SK-N-DZ (cell line): ENCODE measurements at regions not wholly inside any gene's neighbourhood (a gene's known extent, or its start where the extent isn't known, plus 50 kb on each side); places are given as distances from the start of the nearest gene placed in this dataset.
"Not testable (repeated sequence)": the region's sequence is repeated elsewhere in the genome, so short reads cannot be mapped to it uniquely, and the experiment has no call there.

ENCODE experiments used
- DNase-seq: peaks from one replicate; pipeline ENCODE4 v3.0.0-alpha.2; 2015; ENCODE audit warnings: low spot score

DNA sequence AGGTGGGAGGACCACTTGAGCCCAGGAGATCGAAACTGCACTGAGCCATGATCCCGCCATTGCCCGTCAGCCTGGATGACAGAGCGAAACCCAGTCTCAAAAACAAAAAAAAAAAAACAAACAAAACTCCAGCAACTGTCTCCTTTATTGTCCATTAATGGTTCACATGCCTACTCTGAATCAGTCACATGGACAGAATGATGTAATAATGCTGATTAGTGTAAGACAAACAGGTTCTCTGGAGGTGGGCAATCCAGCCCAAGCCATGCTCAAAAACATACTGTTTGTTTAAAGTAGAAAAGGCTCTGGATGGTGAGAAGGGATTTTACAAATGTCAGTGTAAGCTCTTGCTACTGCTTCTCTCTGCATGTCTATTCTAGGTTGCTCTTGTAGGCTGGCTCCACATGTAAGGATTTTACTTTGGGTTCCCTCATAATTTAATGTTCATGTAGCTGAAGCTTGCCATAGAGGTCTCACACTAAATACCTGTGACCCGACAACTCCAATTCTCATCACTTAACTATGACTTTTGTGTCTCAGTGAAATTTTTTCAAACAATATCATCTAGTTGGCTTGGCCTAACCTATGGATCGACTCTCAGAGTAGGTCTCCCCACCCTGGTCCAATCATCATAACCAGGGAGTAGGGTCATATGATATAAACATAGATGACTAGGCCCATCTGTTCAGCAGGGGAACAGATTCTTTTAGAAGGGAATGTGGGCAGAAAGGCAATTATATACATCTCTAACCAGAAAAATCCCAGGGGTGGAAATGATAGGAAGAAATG is 83.9 kb upstream of the SLC39A10 start:
- DNase-seq, result no peak

DNA sequence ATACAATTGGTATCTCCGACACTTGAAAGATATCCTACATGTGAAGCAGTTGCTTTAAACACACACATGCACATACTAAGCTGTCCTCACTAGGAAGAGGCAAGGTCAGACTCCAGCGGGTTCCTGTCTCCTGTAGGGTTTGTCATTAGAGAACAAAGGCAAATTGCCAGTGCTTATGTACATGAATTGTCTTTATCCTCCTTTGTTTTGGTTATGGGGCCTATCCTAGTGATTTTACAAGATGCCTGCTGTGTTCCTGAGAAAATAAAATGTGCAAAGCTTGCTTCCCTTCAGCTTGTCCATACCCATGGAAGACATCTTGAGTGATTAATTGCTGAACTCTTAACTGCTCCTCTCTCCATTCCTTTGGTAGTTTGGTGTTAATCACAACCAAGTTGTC is 86.7 kb upstream of the SLC39A10 start:
- DNase-seq, result no peak

DNA sequence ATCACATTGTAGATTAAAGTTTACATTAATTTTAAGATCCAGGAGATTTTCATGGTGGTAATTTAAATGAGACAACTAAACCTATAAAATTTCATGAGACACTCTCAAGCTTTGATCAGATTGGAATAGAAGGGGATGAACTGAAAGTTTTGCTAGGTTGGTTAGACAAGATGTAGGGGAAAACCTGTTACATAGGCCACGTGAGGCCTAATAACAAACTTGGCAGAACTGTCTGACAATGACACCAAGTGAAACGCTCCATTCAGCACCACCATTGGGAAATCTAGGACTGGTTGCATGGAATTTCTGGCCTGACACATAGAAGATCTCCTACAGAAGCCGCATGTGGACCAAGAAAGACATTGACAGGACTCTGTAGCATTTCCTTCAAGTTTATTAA is 87.8 kb upstream of the SLC39A10 start:
- DNase-seq, result no peak

DNA sequence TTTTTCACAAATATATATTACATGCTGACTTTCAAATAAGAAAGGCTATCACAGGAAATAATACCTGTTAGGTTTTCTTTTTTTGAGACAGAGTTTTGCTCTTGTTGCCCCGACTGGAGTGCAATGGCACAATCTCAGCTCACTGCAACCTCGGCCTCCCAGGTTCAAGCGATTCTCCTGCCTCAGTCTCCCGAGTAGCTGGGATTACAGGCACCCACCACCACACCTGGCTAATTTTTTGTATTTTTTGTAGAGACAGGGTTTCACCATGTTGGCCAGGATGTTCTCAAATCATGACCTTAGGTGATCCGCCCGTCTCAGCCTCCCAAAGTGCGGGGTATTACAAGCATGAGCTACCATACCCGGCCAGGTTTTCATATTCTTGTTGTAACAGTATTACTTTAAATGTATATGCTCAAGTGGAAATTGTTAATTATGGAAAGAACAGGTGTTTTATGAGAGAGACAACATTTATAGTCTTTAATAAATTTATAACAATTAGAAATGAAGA is 92.3 kb upstream of the SLC39A10 start:
- not testable (repeated sequence) for DNase-seq

DNA sequence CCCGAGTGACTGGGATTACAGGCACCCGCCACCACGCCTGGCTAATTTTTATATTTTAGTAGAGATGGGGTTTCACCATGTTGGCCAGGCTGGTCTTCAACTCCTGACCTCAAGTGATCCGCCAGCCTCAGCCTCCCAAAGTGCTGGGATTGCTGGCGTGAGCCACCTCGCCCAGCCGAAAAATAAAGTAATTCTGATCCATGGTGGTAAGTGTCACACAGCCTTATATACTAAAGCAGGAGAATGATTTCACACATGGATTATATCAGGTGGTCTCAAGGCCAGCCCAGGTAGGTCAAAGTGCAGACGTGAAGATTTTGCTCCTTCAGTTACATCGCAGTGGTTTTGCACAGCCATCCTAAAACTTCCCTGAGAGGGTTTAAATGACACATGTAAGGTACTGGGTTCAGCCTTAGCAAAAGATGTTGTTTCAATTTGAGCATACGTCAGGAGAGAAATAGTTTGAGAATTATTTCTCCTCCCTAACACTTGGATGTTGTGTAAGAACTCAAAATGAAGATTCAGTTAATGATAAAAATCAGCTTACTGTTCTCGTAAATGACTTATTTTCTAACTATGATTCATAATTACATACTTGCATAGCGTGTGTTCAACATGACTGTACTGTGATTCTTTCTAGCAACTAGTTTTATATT is 93.0 kb upstream of the SLC39A10 start:
- DNase-seq, result no peak

DNA sequence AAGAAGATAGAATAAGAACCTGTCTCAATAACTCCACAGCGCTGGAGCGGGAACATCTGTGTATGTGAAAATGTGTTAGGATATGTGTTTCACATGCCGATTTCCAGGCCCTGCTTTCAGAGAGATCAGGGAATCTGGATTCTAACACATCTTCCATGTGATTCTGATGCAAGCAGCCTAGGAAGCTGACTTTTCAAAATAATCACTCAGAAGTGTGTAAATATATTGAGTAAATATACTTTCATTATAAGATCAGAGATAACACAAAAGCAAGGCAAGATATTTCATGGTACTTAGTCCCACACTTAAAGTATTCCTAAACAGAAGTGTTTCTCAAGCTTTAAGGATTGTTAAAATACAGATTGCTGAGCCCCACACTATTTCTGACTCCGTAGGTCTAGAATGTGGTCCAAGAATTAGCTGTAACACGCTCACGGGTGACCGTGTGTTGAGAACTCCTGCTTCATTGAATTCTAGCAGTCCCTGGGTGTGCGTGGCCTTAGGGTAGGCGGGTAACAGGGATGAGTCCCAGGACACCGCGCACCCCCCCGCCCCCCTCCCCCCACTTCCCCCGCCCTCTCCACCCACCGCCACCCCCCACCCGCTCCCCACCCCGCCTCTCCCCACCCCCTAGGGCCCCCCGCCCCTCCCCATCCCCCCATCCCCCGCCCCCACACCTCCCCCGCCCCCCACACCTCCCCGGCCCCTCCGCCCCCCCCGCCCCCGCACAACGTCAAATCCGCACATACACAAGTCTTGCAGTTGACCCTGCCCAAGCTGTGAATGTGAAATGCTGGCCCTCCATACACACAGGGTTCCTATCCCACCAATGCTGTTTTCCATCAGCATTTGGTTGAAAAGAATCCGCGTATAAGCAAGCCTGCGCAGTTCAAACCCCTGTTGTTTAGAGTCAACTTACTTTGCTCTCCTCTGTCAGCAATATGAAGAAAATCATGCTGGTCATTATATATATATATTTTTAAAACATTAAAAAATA is 94.2 kb upstream of the SLC39A10 start:
- DNase-seq, result no peak

DNA sequence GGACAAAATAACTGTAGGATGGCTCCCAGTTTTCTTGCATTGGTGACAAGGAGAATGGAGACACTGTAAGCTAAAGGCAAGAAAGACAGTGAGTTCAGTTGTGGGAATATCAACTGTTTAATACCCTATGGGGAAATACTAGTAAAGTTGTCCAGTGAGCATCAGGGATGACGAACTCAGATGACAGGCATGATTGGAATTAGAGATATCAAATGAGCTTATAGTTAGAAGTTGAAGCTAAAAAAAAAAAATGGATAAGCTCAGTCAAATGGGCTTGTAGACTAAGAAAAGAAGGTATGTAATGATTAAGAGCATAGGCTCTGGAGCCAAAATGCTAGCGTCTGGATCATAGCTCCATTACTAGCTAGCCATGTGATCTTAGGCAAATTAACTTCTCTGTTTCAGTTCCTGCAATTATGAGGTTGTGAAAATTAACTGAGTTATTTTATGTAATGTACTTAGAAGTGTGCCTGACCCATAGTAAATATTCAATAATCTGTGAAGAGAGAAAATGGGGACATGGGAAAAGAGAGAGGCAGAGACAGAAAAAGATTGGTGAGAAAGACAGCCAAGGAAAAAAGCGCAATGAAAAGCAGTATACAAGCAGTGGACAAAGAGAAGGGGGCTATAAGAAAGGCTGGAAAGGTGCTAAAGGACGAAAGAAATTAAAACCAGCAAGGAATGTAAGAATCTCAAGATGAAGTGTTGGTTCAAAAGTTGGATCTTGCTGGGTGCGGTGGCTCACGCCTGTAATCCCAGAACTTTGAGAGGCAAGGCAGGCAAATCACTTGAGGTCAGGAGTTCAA is 95.7 kb upstream of the SLC39A10 start:
- DNase-seq, result no peak

DNA sequence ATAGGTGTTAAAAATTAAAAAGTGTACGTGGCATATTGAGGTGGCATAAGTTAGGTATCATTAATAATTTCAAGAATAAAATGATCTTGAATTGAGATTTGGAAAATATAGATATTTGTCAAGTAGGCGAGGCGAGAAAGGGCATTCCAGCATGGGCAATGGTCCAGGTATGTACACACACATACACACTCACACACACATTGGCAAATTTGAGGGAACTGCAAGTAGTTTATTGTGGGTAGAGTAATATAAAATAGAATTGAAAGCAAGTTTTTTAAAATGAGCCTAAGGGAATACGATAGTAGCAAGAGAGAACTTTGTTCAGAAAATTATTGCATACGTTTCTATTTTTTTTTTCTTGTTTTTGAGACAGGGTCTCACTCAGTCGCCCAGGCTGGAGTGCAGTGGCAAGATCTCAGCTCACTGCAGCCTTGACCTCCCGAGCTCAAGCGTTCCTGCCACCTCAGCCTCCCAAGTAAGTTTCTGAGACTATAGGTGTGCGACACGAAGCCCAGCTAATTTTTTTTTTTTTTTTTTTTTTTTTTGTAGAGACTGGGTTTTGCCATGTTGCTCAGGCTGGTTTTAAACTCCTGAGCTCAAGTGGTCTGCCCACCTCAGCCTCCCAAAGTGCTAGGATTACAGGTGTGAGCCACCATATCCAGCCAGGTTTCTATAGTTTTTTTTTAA is 96.7 kb upstream of the SLC39A10 start:
- DNase-seq, result no peak

DNA sequence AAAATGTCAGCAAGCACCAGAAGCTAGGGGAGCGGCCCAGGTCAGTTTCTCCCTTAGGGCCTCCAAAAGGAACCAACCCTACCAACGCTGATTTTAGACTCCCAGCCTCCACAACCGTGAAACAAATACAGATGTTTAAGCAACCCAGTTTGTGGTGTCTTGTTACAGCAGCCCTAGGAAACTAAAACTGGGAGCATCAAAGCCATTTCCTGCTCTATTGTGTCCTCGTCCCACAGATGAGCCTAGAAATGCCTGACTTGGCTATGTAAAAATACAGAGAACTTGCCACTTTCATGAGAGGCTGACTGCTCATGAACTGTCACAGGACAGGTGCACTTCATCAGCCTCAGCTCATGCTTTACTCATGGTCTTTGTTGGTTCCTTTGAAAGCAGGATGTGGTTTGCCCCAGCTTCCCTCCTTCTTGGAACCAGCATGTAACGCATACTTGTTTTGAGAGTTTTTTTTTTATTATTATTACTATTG is 97.6 kb upstream of the SLC39A10 start:
- no peak for DNase-seq

DNA sequence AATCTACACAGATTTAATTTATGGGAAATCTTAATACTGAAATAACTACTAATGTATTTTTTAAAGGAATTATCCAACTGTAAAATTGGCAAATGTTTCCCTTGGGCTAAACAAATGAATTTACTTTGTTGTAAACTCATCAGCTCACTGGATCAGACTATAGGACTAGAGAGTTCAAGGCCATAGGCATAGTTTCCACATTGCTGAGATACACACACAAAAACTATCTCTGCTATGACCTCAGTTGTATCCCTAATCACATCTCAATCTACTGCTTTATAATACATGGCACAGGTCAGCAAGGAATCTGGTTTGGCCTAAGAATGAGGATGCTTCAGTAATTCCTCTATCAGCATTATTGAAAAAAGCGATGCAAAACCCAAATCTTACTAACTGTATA is 101.1 kb upstream of the SLC39A10 start:
- no peak for DNase-seq

DNA sequence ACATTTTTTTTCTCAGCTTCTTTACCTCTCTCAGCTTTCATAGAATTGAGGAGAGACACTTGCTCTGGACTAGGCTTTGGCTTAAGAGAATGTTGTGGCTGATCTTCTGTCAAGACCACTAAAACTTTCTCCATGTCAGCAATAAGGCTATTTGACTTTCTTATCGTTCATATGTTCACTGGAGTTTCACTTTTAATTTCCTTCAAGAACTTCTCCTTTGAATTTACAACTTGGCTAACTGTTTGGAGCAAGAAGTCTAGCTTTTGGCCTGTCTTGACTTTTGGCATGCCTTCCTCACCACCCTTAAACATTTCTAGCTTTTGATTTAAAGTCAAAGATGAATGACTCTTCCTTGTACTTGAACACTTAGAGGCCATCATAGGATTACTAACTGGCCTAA is 104.4 kb upstream of the SLC39A10 start:
- DNase-seq, result no peak

DNA sequence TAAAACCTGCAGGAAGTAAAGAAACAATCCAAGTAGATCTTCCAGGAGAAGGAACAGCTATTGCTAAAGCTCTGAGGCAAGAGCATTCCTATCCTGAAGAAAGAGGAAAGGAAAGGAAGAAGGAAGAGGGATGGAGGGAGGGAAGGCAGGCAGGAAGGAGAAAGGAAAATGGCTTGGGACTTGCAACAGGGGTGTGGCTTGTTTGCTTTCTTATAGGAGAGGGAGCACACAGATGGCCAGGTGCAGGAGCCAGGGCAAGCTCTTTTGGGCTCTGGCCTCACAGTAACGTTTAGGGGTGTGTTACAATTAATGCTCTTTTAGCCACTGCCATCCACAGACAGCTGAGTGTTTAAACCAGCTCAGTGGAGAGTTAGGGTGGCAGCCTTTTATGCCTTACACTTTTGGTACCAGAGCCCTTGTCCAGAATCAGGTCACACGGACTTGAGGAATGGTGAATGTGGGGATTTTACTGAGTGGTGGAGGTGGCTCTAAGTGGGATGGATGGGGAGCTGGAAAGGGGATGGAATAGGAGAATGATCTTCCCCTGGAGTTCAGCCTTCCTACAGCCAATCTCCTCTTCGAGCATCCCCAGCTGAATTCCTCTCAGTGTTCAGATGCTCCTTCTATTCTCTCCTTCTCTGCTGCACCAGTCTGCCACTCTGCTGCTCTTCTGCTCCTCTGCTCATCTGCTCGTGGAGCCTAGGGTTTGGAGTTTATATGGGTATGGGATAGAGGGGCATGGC is 108.7 kb upstream of the SLC39A10 start:
- no peak for DNase-seq

DNA sequence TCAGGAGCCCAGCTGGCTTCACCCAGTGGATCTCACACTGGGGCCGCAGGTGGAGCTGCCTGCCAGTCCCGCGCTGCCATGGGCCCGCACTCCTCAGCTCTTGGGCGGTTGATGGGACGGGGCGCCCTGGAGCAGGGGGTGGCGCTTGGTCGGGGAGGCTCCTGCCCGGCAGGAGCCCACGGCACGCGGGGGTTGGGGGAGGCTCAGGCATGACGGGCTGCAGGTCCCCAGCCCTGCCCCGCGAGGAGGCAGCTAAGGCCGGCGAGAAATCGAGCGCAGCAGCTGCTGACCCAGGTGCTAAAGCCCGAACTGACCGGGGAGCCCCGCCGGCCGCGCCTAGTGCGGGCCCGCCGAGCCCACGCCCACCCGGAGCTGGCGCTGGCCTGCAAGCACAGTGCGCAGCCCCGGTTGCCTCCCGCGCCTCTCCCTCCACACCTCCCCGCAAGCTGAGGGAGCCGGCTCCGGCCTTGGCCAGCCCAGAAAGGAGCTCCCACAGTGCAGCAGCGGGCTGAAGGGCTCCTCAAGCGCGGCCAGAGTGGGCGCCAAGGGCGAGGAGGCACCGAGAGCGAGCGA is 109.7 kb upstream of the SLC39A10 start:
- not testable (repeated sequence) for DNase-seq

DNA sequence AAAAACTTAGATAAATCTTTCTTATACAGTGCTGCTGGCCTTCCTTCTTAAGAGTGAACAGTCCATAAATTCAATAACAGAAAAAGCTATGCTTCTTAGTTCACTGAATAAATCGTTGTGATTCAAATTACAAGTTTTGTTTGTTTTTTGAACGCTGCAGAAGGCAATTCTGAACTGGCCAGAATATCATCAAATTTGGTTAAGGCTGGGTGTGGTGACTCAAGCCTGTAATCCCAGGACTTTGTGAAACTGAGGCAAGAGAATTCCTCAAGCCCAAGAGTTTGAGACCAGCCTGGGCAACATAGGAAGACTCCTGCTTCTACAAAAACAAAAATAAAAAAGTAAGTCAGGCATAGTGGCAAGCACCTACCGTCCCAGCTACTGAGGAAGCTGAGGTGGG is 111.2 kb upstream of the SLC39A10 start:
- DNase-seq, result no peak

DNA sequence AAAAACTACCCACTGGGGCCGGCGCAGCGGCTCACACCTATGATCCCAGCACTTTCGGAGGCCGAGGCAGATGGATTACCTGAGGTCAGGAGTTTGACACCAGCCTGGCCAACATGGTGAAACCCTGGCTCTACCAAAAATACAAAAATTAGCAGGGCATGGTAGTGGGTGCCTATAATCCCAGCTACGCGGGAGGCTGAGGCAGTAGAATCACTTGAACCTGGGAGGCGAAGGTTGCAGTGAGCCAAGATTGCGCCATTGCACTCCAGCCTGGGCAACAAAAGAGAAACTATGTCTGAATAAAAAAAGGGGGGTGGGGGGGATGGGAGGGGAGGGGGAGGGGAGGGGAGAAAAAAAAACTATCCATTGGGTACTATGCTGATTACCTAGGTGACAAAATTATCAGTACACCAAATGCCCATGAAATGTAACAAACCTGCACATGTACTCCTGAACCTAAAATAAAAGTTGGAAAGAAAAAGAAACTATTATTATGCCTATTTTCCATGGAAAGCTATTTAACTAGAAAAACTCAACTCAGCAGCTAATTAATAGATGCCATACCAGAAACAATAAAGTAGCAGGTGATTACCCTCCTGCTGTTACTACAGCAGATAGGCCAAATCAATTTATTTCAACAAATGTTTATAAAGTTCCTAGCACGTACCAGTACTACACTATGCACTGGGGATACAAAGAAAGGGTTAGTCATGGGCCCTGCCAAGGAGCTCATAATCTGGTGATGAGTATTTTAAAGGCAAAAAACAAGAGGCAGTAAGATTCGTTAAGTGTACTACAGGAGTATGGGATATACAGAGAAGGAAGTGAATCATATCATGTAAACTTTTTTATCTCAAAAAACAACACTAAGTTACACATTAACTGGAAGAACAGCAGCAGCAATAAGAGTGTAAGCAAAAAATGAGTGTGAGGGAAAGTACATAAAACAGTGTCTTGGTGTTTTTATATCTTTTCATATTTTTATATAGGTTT is 112.8 kb upstream of the SLC39A10 start:
- DNase-seq, result no peak

DNA sequence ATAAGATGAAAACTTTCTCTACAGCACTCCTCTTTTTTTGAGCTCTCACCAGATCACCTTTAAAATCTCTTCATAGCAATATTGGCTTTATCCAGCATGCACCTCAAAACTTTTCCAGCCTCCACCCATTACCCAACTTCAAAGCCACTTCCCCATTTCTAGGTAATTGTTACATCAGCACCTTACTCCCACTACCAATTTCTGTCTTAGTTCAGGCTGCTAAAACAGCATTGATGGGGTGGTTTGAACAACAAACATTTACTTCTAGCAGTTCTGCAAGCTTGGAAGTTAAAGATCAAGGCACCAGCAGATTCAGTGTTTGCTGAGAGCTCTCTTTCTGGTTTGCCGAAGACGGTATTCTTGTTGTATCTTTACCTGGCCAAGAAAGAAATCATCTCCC is 114.0 kb upstream of the SLC39A10 start:
- no peak for DNase-seq

DNA sequence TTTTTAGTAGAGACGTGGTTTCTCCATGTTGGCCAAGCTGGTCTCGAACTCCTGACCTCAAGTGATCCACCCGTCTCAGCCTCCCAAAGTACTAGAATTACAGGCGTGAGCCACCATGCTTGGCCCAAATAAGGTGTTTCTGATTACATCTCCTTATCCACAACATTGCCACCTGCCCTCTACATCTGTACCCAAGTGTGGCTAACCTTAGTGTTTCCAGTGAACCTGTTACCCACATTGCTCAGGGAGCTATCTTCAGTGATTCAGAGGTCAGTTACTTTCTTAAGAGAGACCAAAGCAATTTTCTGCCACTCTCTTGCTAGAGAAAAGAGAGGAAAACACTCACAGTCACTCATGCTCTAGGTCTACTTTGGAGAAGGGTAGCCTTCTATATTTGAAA is 115.0 kb upstream of the SLC39A10 start:
- no peak for DNase-seq

DNA sequence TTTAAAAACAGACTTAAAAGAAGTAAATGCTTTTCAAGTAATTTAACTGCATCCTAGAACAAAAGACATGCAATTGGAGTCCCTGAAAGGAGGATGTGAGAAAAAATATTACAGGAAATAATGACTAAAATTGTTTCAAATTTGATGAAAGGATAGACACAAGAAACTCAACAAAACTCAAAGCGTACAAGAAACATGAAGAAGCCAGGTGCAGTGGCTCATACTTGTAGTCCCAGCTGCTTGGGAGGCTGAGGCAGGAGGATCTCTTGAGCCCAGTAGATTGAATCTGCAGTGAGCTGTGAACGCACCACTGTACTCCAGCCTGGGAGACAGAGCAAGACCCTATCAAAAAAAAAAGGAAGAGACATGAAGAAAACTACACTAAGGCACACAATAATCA is 118.1 kb upstream of the SLC39A10 start:
- DNase-seq, result no peak
